Esophagus muscularis mucosa (tissue), 4 donors: ENCODE measurements at regions not wholly inside any gene's neighbourhood (a gene's known extent, or its start where the extent isn't known, plus 50 kb on each side); places are given as distances from the start of the nearest gene placed in this dataset.

ENCODE experiments used
- DNase-seq: peaks from one replicate; pipeline ENCODE4 v3.0.0-alpha.2; 2017; ENCODE audit errors: extremely low spot score
- H3K27ac ChIP-seq, 4 donors: fragments of 200-600 bp; sonication (generic); replicated peaks in 1 of 4; 1 replicate in 3 of 4; 2 replicates in 1 of 4; pipeline ENCODE4 v1.5.1; 2016 to 2019; ENCODE audit warnings: mild to moderate bottlenecking in 1 of 4
- H3K27me3 ChIP-seq, 4 donors: fragments of 200-600 bp; sonication (generic); one replicate each; pipeline versions ENCODE4 v1.5.1 to v1.6.0; 2016 to 2019
- H3K36me3 ChIP-seq, 4 donors: fragments of 200-600 bp; sonication (generic); one replicate each; pipeline ENCODE4 v1.5.1; 2016 to 2019
- H3K4me1 ChIP-seq, 4 donors: fragments of 200-600 bp; sonication (generic); one replicate each; pipeline ENCODE4 v1.5.1; 2016 to 2019
- H3K4me3 ChIP-seq, 4 donors: fragments of 200-600 bp; sonication (generic); 1 replicate in 2 of 4; 2 replicates in 2 of 4; pipeline ENCODE4 v1.5.1; 2016 to 2019; ENCODE audit warnings: mild to moderate bottlenecking in 4 of 4, moderate library complexity in 1 of 4
- H3K9me3 ChIP-seq, 4 donors: fragments of 200-600 bp; sonication (generic); 1 replicate in 3 of 4; 2 replicates in 1 of 4; pipeline ENCODE4 v1.5.1; 2016 to 2019
- CTCF ChIP-seq, 3 experiments: fragments of 200-600 bp in 2 of 3; fragments of 450-650 bp in 1 of 3; sonication (generic) in 2 of 3; IDR thresholded peaks; one replicate each; pipeline ENCODE4 v1.5.1; 2017 to 2019; ENCODE audit warnings: antibody characterized with exemption in 3 of 3, mild to moderate bottlenecking in 2 of 3, moderate library complexity in 1 of 3
- EP300 ChIP-seq: sonication (generic); formaldehyde crosslinking; IDR thresholded peaks from one replicate; pipeline ENCODE4 v1.6.1; 2017; ENCODE audit warnings: antibody characterized with exemption
- POLR2A ChIP-seq: fragments of 450-650 bp; IDR thresholded peaks from one replicate; pipeline ENCODE4 v1.6.1; 2017; ENCODE audit warnings: antibody characterized with exemption, moderate library complexity, mild to moderate bottlenecking, low read depth
- POLR2AphosphoS5 ChIP-seq, 2 donors: sonication (generic); formaldehyde crosslinking; IDR thresholded peaks; one replicate each; pipeline ENCODE4 v1.6.1; 2017; ENCODE audit warnings: antibody characterized with exemption in 2 of 2
- WGBS: methylation state at CpG from one replicate; pipeline ENCODE4 v1.1.5; 2018; 5-methylcytosine and 5-hydroxymethylcytosine counted together
- intact Hi-C: fragments of 100-400 bp; cut with DNase I; formaldehyde crosslinking; loops from one replicate; pipeline ENCODE4 v1.15.1; 2023

- TF ChIP-seq CTCF (IDR thresholded peaks at IDR 0.05) (no peak), POLR2A (no peak), POLR2AphosphoS5 (IDR thresholded peaks at IDR 0.05) (no peak), EP300 (no peak)
- intact Hi-C loops, result no loop called here
- Histone ChIP-seq H3K36me3 (no peaks in the 10 kb centered on the region), H3K4me1 (no peaks in the 10 kb centered on the region), H3K27ac (no peak overlapping the region), H3K4me3 (no peak overlapping the region), H3K9me3 (no peaks in the 10 kb centered on the region), H3K27me3 (no peaks in the 10 kb centered on the region)
- 76% methylated on average over 9 of the region's 9 CpGs for WGBS
- no peak for DNase-seq
These were observed 135.0 kb downstream of the MYCN start for GRCh38 chr2:16075045-16076012.

GRCh38 chr2:16073921-16074425, 133.6 kb downstream of the MYCN start:
- no peaks in the 10 kb centered on the region for H3K36me3 ChIP-seq
- DNase-seq, result no peak
- H3K9me3 ChIP-seq, result no peaks in the 10 kb centered on the region
- H3K4me3 ChIP-seq, result no peak overlapping the region
- intact Hi-C loops, result no loop called here
- H3K4me1 ChIP-seq, result no peaks in the 10 kb centered on the region
- TF ChIP-seq POLR2AphosphoS5 (IDR thresholded peaks at IDR 0.05), result no peak
- no peak for TF ChIP-seq POLR2A
- no peak for TF ChIP-seq EP300
- no peak for TF ChIP-seq CTCF (IDR thresholded peaks at IDR 0.05)
- 94% methylated on average over 3 of the region's 9 CpGs for WGBS
- H3K27ac ChIP-seq, result no peak overlapping the region
- H3K27me3 ChIP-seq, result no peaks in the 10 kb centered on the region

DNA sequence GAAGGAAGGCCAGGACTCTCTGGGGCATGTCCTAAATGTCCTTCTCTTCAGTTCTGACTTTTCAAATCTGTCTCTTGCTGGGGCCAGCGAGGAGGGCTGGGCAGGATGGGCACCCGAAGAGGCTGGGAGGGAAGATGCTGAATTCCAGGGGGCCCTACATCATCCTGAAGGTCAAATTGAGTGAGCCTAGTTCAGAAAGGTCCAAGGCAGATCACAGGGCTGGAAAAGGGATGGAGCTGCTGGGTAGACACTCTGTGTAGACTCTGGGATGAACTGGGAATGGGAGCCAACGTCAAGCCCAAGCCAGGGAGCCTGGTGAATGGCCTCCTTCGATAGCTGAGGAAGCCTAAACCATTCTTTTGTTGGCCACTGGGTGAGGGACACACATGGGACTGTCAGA, 133.1 kb downstream of the MYCN start:
- TF ChIP-seq EP300 (no peak), CTCF (IDR thresholded peaks at IDR 0.05) (no peak), POLR2AphosphoS5 (IDR thresholded peaks at IDR 0.05) (no peak), POLR2A (no peak)
- Histone ChIP-seq H3K4me3 (no peak overlapping the region), H3K36me3 (no peaks in the 10 kb centered on the region), H3K4me1 (no peaks in the 10 kb centered on the region), H3K27me3 (no peaks in the 10 kb centered on the region), H3K9me3 (no peaks in the 10 kb centered on the region), H3K27ac (no peak overlapping the region)
- 87% methylated on average over 4 of the region's 4 CpGs for WGBS
- no peak for DNase-seq
- intact Hi-C loops, result no loop called here

- H3K36me3 ChIP-seq, result no peaks in the 10 kb centered on the region
- H3K9me3 ChIP-seq, result no peaks in the 10 kb centered on the region
- H3K4me1 ChIP-seq, result no peaks in the 10 kb centered on the region
- H3K27ac ChIP-seq, result no peak overlapping the region
- no peak overlapping the region for H3K4me3 ChIP-seq
- no peaks in the 10 kb centered on the region for H3K27me3 ChIP-seq
- DNase-seq, result no peak
- whole genome bisulfite sequencing, result 88% methylated on average over 6 of the region's 7 CpGs
- intact Hi-C loops, result no loop called here
- no peak for TF ChIP-seq POLR2A
- TF ChIP-seq CTCF (IDR thresholded peaks at IDR 0.05), result no peak
- TF ChIP-seq POLR2AphosphoS5 (IDR thresholded peaks at IDR 0.05), result no peak
- no peak for TF ChIP-seq EP300
These were observed 132.4 kb downstream of the MYCN start for GRCh38 chr2:16072638-16073290.
